Lung microvascular endothelial cell (primary cell): ENCODE measurements at regions not wholly inside any gene's neighbourhood (a gene's known extent, or its start where the extent isn't known, plus 50 kb on each side); places are given as distances from the start of the nearest gene placed in this dataset.

Experiments
- DNase-seq, 2 donors: peaks; one replicate each; pipeline versions ENCODE4 v3.0.0 to v3.0.0-alpha.2; 2010; ENCODE audit warnings: low read depth in 2 of 2

DNA sequence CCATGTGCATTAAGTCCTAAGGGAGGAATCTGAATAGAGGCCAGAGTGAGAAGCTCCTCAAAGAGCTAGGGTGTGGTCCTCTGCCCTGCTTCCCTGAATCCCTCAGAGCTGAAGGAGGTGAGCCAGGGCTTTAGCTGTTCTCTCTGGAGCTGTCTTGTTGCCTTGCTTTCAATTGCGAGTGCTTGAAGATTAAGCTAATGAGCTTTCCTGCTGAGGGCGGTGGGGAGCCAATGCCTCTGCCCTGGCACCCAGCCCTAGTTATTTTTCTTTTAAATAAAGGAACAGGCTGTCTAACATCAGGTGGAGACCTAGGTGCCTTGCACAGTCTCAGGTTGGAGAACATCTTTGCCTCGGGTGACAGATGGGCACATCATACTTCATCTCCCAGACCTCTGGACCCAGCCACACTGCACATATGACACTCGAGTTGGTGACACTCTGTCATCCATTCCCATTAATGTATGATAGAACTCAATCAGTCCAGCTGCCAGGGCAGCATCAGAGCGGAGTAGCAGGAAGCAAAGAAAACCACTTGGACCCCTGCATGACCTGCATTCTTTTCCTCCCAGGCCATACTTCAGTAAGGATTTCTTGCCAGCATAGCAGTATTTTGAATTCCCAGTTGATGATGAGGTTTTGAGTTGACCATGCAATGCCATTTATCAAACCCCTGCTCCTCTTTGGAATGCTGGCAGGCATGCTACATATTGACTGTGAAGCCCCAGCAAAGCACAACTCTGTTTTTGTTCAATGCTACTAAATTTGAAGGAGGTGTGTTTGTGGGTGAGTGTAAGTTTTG lies 292.7 kb downstream of the RNF144A start:
- DNase-seq, result no peak

DNA sequence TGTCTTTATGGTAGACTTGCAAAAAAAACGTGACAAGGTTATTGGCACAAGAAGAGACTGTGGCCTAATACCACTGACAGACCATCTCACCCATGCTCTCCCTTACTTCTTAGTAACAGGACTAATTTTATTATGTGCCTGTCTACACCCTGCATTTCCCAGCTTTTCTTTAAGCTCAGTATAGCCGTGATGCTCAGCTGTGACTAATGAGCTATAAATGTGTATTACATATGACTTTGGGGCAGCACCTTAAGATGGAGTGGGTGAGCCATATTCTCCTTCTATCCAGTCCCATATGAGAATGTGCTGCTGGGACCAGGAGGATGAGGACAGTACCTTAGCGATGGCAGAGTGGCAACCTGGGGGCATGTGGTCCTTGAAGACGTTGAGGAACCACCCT lies 293.5 kb downstream of the RNF144A start:
- no peak for DNase-seq

GRCh38 chr2:7225848-7226247 lies 308.6 kb downstream of the RNF144A start:
- no peak for DNase-seq

DNA sequence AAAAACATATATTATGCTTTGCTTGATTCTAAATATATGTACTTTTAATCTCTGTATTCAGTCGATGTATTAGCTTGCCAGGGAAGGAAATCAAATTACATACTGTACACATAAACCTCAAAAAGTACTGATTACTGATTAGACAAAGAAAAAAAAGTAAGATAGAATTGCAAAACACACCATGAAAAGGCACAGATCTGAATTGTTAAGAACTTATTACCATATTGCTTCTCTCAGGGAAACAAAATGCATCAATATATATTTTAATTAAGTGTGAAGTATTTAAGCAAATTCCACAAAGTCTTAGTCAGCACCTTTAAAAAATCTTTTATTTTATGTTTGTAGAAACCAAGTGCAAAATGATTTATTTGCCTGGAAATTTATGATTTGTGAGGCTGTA lies 309.3 kb downstream of the RNF144A start:
- DNase-seq, result no peak

DNA sequence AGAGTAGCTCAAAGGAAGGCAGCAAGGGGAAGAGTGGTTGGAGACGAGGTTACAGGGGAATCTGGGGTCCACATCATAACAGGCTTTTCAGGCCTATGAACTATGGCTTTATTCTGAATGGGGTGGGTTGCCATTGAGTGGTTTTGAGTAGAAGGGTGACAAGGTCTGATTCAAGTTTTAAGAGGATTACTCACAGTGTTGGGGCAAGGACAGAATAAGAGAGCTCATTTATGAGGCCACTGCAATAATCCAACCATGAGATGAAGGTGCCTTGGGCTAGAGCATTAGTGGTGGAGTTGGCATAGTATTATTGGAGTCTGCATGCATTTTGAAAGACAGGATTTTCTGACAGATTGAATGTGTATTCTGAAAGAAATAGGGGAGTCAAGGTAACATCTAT lies 315.9 kb downstream of the RNF144A start:
- no peak for DNase-seq

GRCh38 chr2:7237466-7237865 lies 320.3 kb downstream of the RNF144A start:
- DNase-seq, result no peak

GRCh38 chr2:7239078-7239477 lies 321.9 kb downstream of the RNF144A start:
- DNase-seq, result no peak

DNA sequence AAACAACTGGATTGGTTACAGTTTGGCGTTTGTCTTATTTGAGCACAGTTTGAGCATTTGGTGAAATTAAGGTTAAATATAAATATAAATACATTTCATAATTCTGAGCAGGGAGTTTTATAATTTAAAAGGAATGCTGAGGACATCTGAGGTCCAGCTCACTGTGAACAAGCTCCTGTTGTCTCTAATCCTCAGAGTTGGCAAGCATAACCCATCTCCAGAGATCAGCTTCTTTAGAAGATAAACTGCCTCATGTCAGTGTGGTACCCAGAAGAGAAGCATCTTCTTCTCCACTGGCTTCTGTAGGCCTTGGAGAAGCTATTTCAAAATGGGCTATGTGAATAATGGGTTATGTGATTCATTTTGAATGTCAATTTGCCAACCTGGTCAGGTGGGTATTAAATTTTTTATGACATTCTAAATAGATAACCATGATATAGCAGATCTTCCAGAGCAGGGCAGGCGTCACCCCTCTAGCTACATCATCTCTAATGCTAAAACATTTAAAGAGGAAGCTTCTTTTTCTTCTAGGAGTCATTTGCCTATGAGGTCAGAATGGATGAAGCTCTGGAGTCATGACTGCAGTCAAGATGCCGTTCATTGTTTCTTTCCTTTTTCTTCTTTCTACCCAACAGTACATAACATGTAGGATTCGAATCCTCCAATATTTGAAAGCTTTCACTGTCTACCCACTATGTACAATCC lies 324.0 kb downstream of the RNF144A start:
- no peak for DNase-seq

GRCh38 chr2:7242189-7242867 lies 325.1 kb downstream of the RNF144A start:
- DNase-seq, result no peak

DNA sequence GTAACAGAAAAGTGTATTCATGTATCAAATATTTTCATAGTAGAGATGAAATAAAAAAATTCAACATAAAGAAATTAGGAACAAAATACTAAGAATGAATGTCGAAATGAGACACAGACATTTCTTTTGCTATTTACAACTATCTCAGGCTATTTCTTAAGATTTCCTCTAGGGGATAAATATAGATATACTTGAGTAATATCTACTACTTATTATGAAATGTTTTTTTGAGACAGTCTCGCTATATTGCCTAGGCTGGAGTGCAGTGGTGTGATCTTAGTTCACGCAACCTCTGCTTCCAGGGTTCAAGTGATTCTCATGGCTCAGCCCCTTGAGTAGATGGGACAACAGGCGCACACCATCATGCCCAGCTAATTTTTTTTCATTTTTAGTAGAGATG lies 326.1 kb downstream of the RNF144A start:
- no peak for DNase-seq

DNA sequence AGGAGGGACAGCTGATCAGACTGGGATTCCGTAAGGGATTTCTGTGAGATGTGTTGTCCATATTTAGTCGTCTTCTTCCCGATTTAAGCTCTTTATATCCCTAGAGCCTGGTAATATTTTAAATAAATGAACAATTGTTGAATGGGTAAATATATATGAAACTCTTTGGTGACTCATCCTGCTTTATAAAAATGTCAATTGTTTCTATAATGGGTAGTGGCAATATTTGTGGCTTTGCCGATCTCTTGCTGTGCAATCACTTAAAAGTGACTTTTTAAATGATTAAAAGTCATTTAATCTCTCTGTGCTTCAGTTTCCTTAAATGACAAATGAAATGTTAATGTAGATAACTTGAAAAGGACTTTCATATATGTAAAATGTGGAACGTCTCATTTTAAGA lies 339.2 kb downstream of the RNF144A start:
- no peak for DNase-seq

- no peak for DNase-seq
Measured at GRCh38 chr2:7262727-7263126, 345.5 kb downstream of the RNF144A start.

DNA sequence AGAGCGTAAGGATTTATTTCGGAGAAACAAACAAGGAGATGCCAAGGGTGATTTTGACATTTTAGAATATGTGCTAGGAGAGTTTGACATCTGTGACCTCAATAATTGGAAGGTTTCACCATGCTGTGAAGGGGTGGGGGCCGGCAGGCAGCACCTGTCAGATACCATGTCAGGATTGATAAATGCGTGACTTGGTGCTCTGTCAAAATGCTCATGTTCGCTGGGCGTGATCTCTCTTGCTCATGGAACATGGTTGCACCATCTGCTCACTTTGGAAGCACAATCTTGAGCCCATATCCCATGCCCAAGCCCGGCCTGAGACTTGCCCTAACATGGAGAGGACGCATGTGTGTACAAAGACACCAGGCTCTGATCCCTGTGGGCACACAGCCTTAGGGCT lies 347.6 kb downstream of the RNF144A start:
- DNase-seq, result no peak

- no peak for DNase-seq
Measured at GRCh38 chr2:7265286-7265685, 348.1 kb downstream of the RNF144A start.

DNA sequence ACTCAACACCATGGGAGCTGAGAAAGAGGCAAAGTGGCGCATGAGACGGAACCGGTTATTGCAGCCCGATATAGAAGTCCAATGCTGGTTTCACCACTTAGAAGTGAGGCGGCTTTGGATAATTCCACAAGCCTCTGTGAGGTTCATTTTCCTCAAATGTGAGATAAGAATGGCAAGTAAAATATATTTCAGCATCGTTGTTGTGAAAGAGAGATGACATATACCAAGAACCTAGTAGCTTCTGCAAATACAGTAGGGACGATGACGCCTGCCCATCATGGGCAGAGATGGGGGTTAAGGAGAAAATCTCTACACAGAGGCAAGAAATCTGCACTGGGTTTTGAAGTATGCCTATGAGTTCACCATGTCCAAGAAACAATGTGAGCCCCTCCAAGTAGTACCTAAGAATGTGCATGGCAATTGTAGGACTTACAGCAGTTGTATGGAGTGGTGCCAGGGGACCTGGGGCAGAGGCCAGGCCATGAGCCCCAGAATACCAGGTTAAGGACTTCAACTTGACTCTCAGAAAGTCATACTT lies 352.0 kb downstream of the RNF144A start:
- DNase-seq, result no peak

DNA sequence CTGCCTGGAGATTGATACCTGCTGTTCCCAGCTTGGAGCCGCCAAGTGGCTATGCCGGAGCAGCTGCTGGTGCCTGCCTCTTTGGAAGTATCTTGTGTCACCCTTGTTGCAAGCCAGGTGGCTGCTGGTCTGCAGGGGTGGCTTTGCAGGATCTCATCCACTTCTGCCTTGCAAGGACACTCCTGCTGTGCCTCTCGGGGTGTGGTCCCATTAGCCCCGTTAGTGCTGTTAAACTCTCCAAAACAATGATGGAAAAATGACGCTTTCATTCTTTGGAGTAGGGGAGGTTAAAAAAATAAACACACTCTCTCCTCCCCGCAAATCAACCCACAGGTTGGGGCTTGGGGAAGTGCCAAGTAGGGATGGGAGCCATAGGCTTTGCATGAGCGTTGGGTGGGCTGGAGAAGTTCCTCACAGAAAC lies 352.8 kb downstream of the RNF144A start:
- DNase-seq, result no peak

DNA sequence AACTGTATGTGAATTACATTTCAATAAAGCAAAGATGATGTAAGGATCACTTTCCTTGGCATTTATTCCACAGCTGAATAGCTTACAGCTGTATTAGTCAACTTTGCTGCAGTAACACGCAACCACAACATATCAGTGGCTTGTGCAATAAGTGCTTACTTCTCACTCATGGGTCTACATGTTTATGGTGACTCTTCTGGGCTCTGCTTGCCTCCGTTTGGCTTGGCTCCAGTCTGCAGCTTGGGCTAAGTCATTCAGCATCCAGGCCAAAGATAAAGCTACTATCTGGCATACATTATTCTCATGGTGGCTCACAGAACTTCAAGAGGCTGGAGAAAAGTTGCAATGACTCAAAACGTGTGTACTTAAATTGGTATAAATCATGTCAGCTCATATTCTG lies 355.0 kb downstream of the RNF144A start:
- DNase-seq, result no peak

DNA sequence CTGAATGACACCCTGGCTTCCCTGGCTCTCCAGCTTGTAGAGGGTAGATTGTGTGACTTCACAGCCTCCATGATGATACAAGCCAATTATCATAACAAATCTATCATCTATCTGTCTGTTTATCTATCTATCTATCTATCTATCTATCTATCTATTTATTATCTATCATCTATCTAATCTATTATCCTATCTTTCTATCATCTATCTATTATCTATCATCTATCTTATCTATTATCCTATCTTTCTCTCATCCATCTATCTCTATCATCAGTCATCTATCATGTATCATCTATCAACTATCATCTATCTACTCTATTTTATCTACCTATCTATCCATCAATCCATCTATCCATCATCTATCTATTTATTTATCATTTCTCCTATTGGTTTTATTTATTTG lies 361.8 kb downstream of the RNF144A start:
- DNase-seq, result no peak

DNA sequence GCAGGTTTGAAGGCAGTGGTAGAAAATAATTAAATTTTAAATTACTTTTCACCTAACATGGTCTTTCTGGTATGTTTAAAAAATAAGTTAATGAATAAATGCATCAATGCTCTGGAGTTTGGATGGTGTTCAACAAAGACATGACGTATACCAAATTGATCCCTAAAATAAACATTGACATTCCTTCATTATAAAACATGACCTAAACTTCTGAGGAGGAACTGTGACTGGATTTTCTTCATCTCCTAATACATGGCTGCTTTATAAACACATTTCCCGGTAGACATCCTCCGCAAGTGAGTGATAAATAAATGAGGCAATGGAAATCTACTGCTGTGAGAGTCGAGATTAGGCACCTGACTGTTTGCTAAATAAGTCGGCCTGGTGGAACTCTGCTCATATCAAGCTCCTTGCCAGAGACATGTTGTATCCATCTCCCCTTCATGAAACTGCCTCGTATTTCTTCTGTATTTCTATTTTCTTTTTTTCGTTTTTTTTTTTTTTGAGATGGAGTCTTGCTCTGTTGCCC lies 362.3 kb downstream of the RNF144A start:
- no peak for DNase-seq

GRCh38 chr2:7280790-7281189 lies 363.6 kb downstream of the RNF144A start:
- DNase-seq, result no peak

DNA sequence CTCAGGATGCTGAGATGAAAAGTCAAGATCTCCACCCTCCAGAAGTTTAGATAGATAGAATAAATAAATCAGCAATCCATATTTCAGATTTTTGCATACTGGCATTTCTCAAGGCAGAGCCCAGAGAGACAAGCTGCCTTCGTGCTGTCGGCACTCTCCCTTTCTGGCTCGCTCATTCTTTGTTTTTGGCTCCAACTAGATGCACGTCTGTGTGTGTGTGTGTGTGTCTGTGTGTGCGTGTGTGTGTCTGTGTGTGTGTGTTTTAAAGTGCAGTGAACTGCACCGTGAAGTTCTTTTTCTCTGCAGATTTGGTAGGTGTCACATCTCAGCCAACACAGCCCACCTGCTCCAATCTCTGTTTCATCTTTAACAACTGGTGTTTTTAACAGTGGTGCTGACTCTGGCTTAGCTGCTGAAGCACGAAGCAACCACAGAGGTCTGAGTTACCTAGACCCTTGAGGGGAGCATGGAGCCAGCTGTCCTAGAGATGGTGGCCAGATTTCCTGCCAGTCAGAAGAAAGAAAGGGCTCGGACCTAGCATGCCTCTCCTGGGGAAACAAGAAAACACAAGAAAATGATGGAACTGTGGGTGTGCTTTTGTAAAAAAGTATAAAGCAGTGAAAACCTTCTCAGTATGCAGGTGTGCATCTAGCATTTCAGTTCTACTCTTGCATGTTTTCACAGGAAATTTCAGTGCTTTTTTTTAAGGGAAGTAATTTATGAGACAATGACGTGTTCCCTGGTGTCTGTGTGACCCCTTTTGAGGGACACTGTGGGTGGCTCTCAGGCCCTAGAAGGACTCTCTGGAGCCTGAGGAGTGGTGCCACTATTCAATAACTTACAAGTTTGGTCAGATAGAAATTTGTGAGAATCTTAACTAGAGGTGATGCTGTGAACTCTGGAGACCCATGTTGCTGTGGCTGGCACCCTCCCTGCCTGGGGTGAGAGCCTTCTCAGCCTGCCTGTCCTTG lies 364.3 kb downstream of the RNF144A start:
- no peak for DNase-seq
